Breast epithelium (tissue), 4 donors: ENCODE measurements at regions not wholly inside any gene's neighbourhood (a gene's known extent, or its start where the extent isn't known, plus 50 kb on each side); places are given as distances from the start of the nearest gene placed in this dataset.

Source experiments
- DNase-seq, 2 donors: peaks; one replicate each; pipeline ENCODE4 v3.0.0-alpha.2; 2019; ENCODE audit warnings: low spot score in 2 of 2
- H3K27ac ChIP-seq, 2 donors: fragments of 200-600 bp; sonication (generic) in 1 of 2; one replicate each; pipeline ENCODE4 v1.5.1; 2016 to 2019; ENCODE audit warnings: mild to moderate bottlenecking in 1 of 2
- H3K27me3 ChIP-seq, 2 donors: fragments of 200-600 bp; sonication (generic) in 1 of 2; one replicate each; pipeline versions ENCODE4 v1.5.1 to v1.6.0; 2017 to 2019; ENCODE audit warnings: control low read depth in 1 of 2, mild to moderate bottlenecking in 1 of 2
- H3K36me3 ChIP-seq: fragments of 200-600 bp; one replicate; pipeline ENCODE4 v1.5.1; 2019
- H3K4me1 ChIP-seq, 2 donors: fragments of 200-600 bp; sonication (generic); one replicate each; pipeline ENCODE4 v1.5.1; 2016 to 2019; ENCODE audit warnings: control low read depth in 1 of 2
- H3K4me3 ChIP-seq, 3 donors: fragments of 200-600 bp; sonication (generic); 1 replicate in 2 of 3; 2 replicates in 1 of 3; pipeline ENCODE4 v1.5.1; 2016 to 2019; ENCODE audit warnings: mild to moderate bottlenecking in 3 of 3, moderate library complexity in 2 of 3
- H3K9me3 ChIP-seq, 2 donors: fragments of 200-600 bp; sonication (generic) in 1 of 2; one replicate each; pipeline ENCODE4 v1.5.1; 2016 to 2019; ENCODE audit warnings: control low read depth in 1 of 2
- POLR2A ChIP-seq: fragments of 450-650 bp; IDR thresholded peaks from one replicate; pipeline ENCODE4 v1.6.1; 2016; ENCODE audit warnings: antibody characterized with exemption, mild to moderate bottlenecking, moderate library complexity
- POLR2AphosphoS5 ChIP-seq, 3 donors: sonication (generic); formaldehyde crosslinking; IDR thresholded peaks; one replicate each; pipeline ENCODE4 v1.6.1; 2017; ENCODE audit warnings: antibody characterized with exemption in 3 of 3
- intact Hi-C: fragments of 100-400 bp; cut with DNase I; formaldehyde crosslinking; loops from one replicate; pipeline ENCODE4 v1.15.1; 2023; ENCODE audit warnings: low total_unique reads
- TF ChIP-seq, protein P1 (sequence below), 3 donors: fragments of 450-650 bp; IDR thresholded peaks; one replicate each; pipeline ENCODE4 v1.5.1; 2016 to 2017; ENCODE audit warnings: antibody characterized with exemption in 3 of 3, mild to moderate bottlenecking in 3 of 3, moderate library complexity in 3 of 3

- no peak for DNase-seq
- H3K4me1 ChIP-seq = no peaks in the 10 kb centered on the region
- no peaks in the 10 kb centered on the region for H3K27me3 ChIP-seq
- intact Hi-C loops = no loop called here
- no peak overlapping the region for H3K4me3 ChIP-seq
- H3K27ac ChIP-seq = no peak overlapping the region
- no peaks in the 10 kb centered on the region for H3K36me3 ChIP-seq
- H3K9me3 ChIP-seq = no peaks in the 10 kb centered on the region
- no peak for TF ChIP-seq POLR2AphosphoS5 (IDR thresholded peaks at IDR 0.05)
- TF ChIP-seq, protein P1, sequence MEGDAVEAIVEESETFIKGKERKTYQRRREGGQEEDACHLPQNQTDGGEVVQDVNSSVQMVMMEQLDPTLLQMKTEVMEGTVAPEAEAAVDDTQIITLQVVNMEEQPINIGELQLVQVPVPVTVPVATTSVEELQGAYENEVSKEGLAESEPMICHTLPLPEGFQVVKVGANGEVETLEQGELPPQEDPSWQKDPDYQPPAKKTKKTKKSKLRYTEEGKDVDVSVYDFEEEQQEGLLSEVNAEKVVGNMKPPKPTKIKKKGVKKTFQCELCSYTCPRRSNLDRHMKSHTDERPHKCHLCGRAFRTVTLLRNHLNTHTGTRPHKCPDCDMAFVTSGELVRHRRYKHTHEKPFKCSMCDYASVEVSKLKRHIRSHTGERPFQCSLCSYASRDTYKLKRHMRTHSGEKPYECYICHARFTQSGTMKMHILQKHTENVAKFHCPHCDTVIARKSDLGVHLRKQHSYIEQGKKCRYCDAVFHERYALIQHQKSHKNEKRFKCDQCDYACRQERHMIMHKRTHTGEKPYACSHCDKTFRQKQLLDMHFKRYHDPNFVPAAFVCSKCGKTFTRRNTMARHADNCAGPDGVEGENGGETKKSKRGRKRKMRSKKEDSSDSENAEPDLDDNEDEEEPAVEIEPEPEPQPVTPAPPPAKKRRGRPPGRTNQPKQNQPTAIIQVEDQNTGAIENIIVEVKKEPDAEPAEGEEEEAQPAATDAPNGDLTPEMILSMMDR (IDR thresholded peaks at IDR 0.05) = no peak
- no peak for TF ChIP-seq POLR2A
Measured at GRCh38 chr4:149993030-149993429, 85.2 kb upstream of the DCLK2 start.

- TF ChIP-seq, protein P1 (IDR thresholded peaks at IDR 0.05) = no peak
- no peak for TF ChIP-seq POLR2AphosphoS5 (IDR thresholded peaks at IDR 0.05)
- no peak for TF ChIP-seq POLR2A
- H3K27me3 ChIP-seq = no peaks in the 10 kb centered on the region
- H3K27ac ChIP-seq = no peak overlapping the region
- no peaks in the 10 kb centered on the region for H3K36me3 ChIP-seq
- no peak for DNase-seq
- H3K4me3 ChIP-seq = no peak overlapping the region
- H3K9me3 ChIP-seq = no peaks in the 10 kb centered on the region
- intact Hi-C loops = no loop called here
- H3K4me1 ChIP-seq = no peaks in the 10 kb centered on the region
Measured at GRCh38 chr4:149995134-149995756, 83.0 kb upstream of the DCLK2 start.

GRCh38 chr4:149997881-149998421 lies 80.3 kb upstream of the DCLK2 start:
- intact Hi-C loops = no loop called here
- TF ChIP-seq POLR2AphosphoS5 (IDR thresholded peaks at IDR 0.05) (no peak), POLR2A (no peak)
- TF ChIP-seq, protein P1 (IDR thresholded peaks at IDR 0.05) = no peak
- peak overlapping the region in 1 of 2 donors; percentile 21 for H3K27ac ChIP-seq
- H3K4me3 ChIP-seq = no peak overlapping the region
- H3K27me3 ChIP-seq = no peaks in the 10 kb centered on the region
- DNase-seq = peak in 1 of 2 donors; percentile 54
- H3K36me3 ChIP-seq = no peaks in the 10 kb centered on the region
- H3K4me1 ChIP-seq = no peaks in the 10 kb centered on the region
- no peaks in the 10 kb centered on the region for H3K9me3 ChIP-seq

DNA sequence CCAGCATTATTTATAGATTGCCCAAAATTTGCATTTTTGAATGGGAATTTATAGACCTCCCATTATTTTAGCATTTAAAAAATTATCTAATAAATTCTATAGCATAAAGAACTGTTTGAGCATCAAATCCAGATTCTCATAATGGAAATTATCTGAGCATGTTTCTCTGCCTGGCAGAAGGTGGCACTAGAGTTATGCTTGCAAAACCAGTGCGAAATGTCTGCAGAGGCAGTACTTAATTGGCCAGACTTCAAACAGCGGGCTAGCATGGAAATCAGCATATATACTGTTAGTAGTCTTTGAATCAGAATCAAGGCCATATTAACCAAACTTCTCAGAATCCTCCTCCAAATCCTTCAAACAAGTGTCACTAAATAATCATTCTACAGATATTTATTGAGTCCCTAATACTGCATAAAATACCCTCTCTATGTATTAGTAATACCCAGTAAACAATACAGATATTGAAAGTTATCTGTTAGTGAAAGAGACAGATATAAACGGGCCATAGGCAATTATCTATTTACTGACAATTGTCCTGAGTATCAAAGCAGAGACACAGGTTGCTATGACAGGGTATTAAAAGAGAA lies 78.7 kb upstream of the DCLK2 start:
- no peaks in the 10 kb centered on the region for H3K9me3 ChIP-seq
- intact Hi-C loops = no loop called here
- DNase-seq = no peak

DNA sequence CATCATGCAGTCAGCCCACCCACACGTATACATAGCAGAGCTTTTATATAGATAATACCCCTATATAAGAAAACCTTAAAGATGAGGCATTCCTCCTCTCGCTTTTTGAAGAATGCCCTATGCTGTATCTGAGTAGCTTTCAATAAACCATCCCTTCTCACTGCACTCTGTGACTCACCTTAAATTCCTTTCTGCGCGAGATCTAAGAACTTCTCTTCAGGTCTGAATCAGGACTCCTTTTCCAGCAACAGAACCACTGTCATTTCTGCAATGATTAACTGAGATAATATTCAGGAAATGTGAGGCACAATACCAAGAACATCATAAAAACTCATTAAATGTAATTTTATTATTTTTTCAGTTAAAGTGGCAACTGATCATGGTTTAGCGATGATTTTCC lies 76.4 kb upstream of the DCLK2 start:
- Histone ChIP-seq H3K9me3 (no peaks in the 10 kb centered on the region), H3K27ac (no peak overlapping the region), H3K36me3 (no peaks in the 10 kb centered on the region), H3K4me3 (no peak overlapping the region), H3K27me3 (no peaks in the 10 kb centered on the region), H3K4me1 (no peaks in the 10 kb centered on the region)
- intact Hi-C loops = no loop called here
- no peak for DNase-seq
- TF ChIP-seq POLR2AphosphoS5 (IDR thresholded peaks at IDR 0.05) (no peak), POLR2A (no peak)
- TF ChIP-seq, protein P1 (IDR thresholded peaks at IDR 0.05) = no peak

More for the DNA sequence above, 78.7 kb upstream of the DCLK2 start:
- TF ChIP-seq, protein P1 (IDR thresholded peaks at IDR 0.05) = peak in 1 of 3 donors; percentile 41
- TF ChIP-seq POLR2AphosphoS5 (IDR thresholded peaks at IDR 0.05) = no peak
- Histone ChIP-seq H3K4me1 (no peaks in the 10 kb centered on the region), H3K27ac (no peak overlapping the region), H3K4me3 (no peak overlapping the region), H3K27me3 (no peaks in the 10 kb centered on the region), H3K36me3 (no peaks in the 10 kb centered on the region)
